ENCODE measurements at regions not wholly inside any gene's neighbourhood (a gene's known extent, or its start where the extent isn't known, plus 50 kb on each side); places are given as distances from the start of the nearest gene placed in this dataset.

DNA sequence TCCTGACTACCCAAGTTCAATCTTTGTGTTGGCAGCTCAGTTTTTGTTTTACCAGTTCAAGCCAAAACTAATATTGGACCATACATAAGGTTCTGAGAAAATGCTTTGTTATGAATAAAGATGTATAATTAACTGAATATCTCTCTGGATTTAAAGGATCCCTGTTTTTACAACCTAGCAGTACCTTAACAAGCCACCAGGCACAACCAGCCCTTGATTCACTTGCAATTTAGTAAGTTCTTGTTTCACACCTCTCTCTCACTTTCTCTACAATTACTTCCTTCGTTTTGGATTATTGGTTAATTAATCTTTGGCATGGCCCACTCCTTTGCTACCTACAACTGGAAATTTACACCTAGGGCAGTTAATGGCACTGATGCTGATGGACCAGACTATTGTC lies 531.9 kb downstream of the SQOR start:
- Histone ChIP-seq H3K9me3 (ENCODE audit: control insufficient read depth in 2 of 2, low read length in 2 of 2) (peaks cover 2 to 3% of the 10 kb centered on the region in 2 donors), H3K27me3 (ENCODE audit: control insufficient read depth in 2 of 2, insufficient read depth in 2 of 2, low read length in 2 of 2) (no peaks in the 10 kb centered on the region), H3K9ac (ENCODE audit: low read depth in 1 of 2, low read length in 2 of 2) (no peak overlapping the region), H3K36me3 (ENCODE audit: control insufficient read depth in 2 of 2, insufficient read depth in 2 of 2, low read length in 2 of 2) (no peaks in the 10 kb centered on the region), H3K4me1 (ENCODE audit: control insufficient read depth in 2 of 2, insufficient read depth in 2 of 2, low read length in 2 of 2) (no peaks in the 10 kb centered on the region), H3K4me3 (ENCODE audit: low read length in 2 of 2) (no peak overlapping the region), H3K27ac (ENCODE audit: low read depth in 2 of 2, low read length in 2 of 2) (no peak overlapping the region)

DNA sequence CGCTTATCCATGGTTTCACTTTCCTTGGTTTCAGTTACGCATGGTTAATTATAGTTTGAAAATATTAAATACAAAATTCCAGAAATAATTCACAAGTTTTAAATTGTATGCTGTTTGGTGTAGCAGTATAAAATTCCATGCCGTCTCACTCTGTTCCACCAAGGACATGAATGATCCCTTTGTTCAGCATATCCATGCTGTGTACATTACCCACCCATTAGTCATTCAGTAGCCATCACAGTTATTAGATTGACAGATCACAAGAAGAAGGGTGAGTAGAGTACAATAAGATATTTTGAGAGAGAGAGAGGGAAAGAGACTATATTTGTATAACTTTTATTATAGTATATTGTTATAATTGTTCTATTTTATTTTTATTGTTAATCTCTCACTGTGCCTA lies 535.5 kb downstream of the SQOR start:
- Histone ChIP-seq H3K9me3 (ENCODE audit: control insufficient read depth in 2 of 2, low read length in 2 of 2) (peaks cover 2 to 7% of the 10 kb centered on the region in 2 donors), H3K36me3 (ENCODE audit: control insufficient read depth in 2 of 2, insufficient read depth in 2 of 2, low read length in 2 of 2) (no peaks in the 10 kb centered on the region), H3K27me3 (ENCODE audit: control insufficient read depth in 2 of 2, insufficient read depth in 2 of 2, low read length in 2 of 2) (no peaks in the 10 kb centered on the region), H3K4me1 (ENCODE audit: control insufficient read depth in 2 of 2, insufficient read depth in 2 of 2, low read length in 2 of 2) (no peaks in the 10 kb centered on the region), H3K27ac (ENCODE audit: low read depth in 2 of 2, low read length in 2 of 2) (no peak overlapping the region), H3K4me3 (ENCODE audit: low read length in 2 of 2) (no peak overlapping the region), H3K9ac (ENCODE audit: low read depth in 1 of 2, low read length in 2 of 2) (no peak overlapping the region)

DNA sequence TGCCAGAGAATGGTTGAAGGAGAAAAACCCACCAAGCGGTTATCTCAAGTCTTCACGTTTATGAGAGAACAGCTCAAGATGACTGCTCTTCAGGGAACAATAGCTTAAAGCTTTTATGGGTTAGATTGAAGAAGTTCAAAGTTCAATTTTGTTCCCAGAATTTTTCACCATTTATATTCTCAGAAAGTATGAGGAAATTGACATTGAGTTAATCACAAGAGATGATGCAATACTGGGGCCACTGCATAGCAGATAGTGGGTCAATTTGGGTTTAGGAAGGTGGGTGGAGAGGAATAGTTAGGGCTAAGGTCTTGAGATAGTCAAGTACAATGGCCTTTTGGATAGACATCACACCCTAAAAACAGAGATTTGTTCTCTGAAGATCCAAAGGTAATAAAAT lies 539.3 kb downstream of the SQOR start:
- no peaks in the 10 kb centered on the region for H3K4me1 ChIP-seq (ENCODE audit: control insufficient read depth in 2 of 2, insufficient read depth in 2 of 2, low read length in 2 of 2)
- H3K36me3 ChIP-seq (ENCODE audit: control insufficient read depth in 2 of 2, insufficient read depth in 2 of 2, low read length in 2 of 2) = no peaks in the 10 kb centered on the region
- H3K9ac ChIP-seq (ENCODE audit: low read depth in 1 of 2, low read length in 2 of 2) = no peak overlapping the region
- no peak overlapping the region for H3K4me3 ChIP-seq (ENCODE audit: low read length in 2 of 2)
- H3K27me3 ChIP-seq (ENCODE audit: control insufficient read depth in 2 of 2, insufficient read depth in 2 of 2, low read length in 2 of 2) = no peaks in the 10 kb centered on the region
- peaks cover 2 to 7% of the 10 kb centered on the region in 2 donors for H3K9me3 ChIP-seq (ENCODE audit: control insufficient read depth in 2 of 2, low read length in 2 of 2)
- no peak overlapping the region for H3K27ac ChIP-seq (ENCODE audit: low read depth in 2 of 2, low read length in 2 of 2)

DNA sequence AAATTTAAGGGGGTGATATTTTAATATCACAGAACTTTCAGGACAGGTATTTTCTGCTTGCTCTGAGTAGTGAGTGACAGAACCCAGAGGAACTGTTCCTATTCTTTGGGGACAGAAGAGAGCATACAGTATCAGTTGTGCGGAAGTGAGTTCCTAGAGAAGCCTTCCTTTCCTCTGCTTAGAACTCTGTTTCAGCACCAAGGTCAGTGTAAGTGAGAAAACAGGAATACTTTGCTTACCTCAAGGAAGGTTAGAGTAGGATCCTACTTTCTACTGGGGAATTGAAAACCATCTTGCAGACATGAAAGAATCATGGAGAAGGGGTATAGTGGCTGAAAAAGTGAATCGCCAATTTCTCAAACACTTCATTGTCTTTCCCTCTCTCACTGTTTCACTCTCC lies 542.4 kb downstream of the SQOR start:
- Histone ChIP-seq H3K9ac (ENCODE audit: low read depth in 1 of 2, low read length in 2 of 2) (no peak overlapping the region), H3K4me3 (ENCODE audit: low read length in 2 of 2) (no peak overlapping the region), H3K27me3 (ENCODE audit: control insufficient read depth in 2 of 2, insufficient read depth in 2 of 2, low read length in 2 of 2) (no peaks in the 10 kb centered on the region), H3K36me3 (ENCODE audit: control insufficient read depth in 2 of 2, insufficient read depth in 2 of 2, low read length in 2 of 2) (no peaks in the 10 kb centered on the region), H3K4me1 (ENCODE audit: control insufficient read depth in 2 of 2, insufficient read depth in 2 of 2, low read length in 2 of 2) (no peaks in the 10 kb centered on the region), H3K9me3 (ENCODE audit: control insufficient read depth in 2 of 2, low read length in 2 of 2) (no peaks in the 10 kb centered on the region), H3K27ac (ENCODE audit: low read depth in 2 of 2, low read length in 2 of 2) (no peak overlapping the region)

DNA sequence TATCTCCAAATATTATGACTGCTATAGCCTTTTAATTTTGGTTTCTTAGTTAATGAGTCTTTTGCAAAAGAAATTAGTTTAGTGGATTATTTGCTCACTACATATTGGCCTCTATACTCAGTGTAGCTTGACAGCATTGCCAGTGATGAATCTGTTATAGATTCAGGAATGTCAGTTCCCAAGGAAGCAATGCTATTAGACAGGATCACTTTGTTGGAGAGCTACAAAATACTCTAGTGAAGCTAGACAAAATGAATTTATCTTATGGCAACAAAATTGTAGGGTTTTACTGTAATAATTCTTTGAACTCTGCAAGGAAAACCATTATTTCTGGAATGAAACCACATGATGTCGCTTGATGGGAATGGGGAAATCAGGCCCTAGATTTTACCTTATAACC lies 543.3 kb downstream of the SQOR start:
- H3K4me3 ChIP-seq (ENCODE audit: low read length in 2 of 2) = no peak overlapping the region

DNA sequence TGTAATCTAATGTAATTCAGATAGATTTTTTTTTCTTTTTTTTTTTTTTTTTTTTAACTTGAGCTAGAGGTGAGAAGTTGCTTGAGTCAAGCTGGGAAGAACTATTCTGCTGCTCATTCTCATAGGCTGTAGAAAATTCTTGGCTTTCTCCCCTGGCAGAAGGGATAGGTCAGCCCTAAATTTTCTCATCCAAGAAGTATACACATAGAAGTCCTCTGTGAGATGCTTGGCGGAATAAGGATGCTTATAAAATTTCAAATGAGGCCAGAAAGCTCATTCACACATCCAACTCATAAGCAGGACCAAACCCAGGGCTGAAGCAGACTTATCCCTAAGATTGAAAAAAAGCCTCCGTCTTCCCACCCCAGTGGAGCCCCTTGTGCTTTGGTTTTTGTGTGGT lies 572.5 kb downstream of the SQOR start:
- Histone ChIP-seq H3K4me1 (ENCODE audit: control insufficient read depth in 2 of 2, insufficient read depth in 2 of 2, low read length in 2 of 2) (no peaks in the 10 kb centered on the region), H3K27ac (ENCODE audit: low read depth in 2 of 2, low read length in 2 of 2) (no peak overlapping the region), H3K9ac (ENCODE audit: low read depth in 1 of 2, low read length in 2 of 2) (no peak overlapping the region), H3K4me3 (ENCODE audit: low read length in 2 of 2) (no peak overlapping the region), H3K36me3 (ENCODE audit: control insufficient read depth in 2 of 2, insufficient read depth in 2 of 2, low read length in 2 of 2) (no peaks in the 10 kb centered on the region), H3K9me3 (ENCODE audit: control insufficient read depth in 2 of 2, low read length in 2 of 2) (no peaks in the 10 kb centered on the region), H3K27me3 (ENCODE audit: control insufficient read depth in 2 of 2, insufficient read depth in 2 of 2, low read length in 2 of 2) (no peaks in the 10 kb centered on the region)

More for the DNA sequence above, 543.3 kb downstream of the SQOR start:
- Histone ChIP-seq H3K27me3 (ENCODE audit: control insufficient read depth in 2 of 2, insufficient read depth in 2 of 2, low read length in 2 of 2) (no peaks in the 10 kb centered on the region), H3K27ac (ENCODE audit: low read depth in 2 of 2, low read length in 2 of 2) (no peak overlapping the region), H3K9ac (ENCODE audit: low read depth in 1 of 2, low read length in 2 of 2) (no peak overlapping the region), H3K9me3 (ENCODE audit: control insufficient read depth in 2 of 2, low read length in 2 of 2) (no peaks in the 10 kb centered on the region), H3K4me1 (ENCODE audit: control insufficient read depth in 2 of 2, insufficient read depth in 2 of 2, low read length in 2 of 2) (no peaks in the 10 kb centered on the region), H3K36me3 (ENCODE audit: control insufficient read depth in 2 of 2, insufficient read depth in 2 of 2, low read length in 2 of 2) (no peaks in the 10 kb centered on the region)

DNA sequence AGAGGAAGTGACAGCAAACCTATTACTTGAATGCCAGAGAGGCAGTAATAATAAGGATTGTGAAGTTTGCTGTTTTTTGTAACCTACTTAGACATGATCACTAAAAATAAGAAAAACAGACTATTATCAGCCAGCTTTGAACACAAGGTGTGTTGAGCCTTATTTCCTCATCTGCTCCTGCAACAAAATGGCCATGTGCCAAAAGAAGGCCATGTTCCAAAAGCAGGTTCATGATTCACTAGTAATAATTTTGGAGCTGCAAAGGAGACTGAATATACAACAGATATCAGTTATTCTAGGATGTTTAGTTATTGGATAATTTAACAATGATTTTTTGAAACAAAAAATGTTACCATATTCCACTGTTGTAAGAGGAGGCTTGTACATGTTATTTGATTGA lies 578.7 kb downstream of the SQOR start:
- H3K27me3 ChIP-seq (ENCODE audit: control insufficient read depth in 2 of 2, insufficient read depth in 2 of 2, low read length in 2 of 2) = no peaks in the 10 kb centered on the region
- H3K36me3 ChIP-seq (ENCODE audit: control insufficient read depth in 2 of 2, insufficient read depth in 2 of 2, low read length in 2 of 2) = no peaks in the 10 kb centered on the region
- H3K9me3 ChIP-seq (ENCODE audit: control insufficient read depth in 2 of 2, low read length in 2 of 2) = no peaks in the 10 kb centered on the region
- H3K4me1 ChIP-seq (ENCODE audit: control insufficient read depth in 2 of 2, insufficient read depth in 2 of 2, low read length in 2 of 2) = no peaks in the 10 kb centered on the region
- H3K9ac ChIP-seq (ENCODE audit: low read depth in 1 of 2, low read length in 2 of 2) = no peak overlapping the region
- no peak overlapping the region for H3K4me3 ChIP-seq (ENCODE audit: low read length in 2 of 2)
- no peak overlapping the region for H3K27ac ChIP-seq (ENCODE audit: low read depth in 2 of 2, low read length in 2 of 2)

DNA sequence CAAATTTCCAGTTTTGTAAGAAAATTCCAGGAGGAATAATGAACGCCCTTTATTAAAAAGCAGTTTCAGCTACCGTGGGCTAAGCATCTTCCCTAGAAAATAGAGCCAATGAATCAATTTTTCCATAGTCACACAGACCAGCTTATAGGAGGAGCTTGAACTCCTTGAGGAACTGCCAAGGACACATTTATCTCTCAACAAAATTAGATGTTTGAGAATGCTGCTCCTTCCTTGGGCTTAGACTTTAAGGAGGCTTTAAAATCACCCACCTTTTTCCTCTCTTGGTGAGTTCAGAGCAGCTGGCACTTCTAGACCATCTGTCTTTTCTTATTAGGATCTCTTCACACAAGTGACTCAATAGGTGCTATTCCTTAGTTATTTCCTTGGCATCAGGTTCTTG lies 588.0 kb downstream of the SQOR start:
- Histone ChIP-seq H3K27ac (ENCODE audit: low read depth in 2 of 2, low read length in 2 of 2) (no peak overlapping the region), H3K4me3 (ENCODE audit: low read length in 2 of 2) (no peak overlapping the region)

DNA sequence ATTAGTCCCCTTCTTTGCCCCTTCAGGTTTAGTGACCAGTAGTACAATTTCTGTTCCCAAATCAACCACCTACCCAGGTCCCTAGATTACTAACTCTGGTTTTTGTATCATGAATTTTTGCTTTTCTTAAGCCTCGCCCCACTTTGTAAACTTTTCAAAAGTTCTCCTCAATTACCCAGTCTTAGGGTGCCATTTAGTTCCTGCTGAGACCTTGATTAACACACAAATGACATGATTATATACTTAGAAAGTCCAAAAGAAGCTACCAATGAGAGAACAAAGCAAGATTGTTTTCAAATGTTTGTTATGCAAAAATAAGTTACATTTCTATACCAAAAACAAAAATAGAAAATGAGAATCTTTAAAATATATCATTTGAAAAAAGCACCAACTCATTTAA lies 594.4 kb downstream of the SQOR start:
- H3K27me3 ChIP-seq (ENCODE audit: control insufficient read depth in 2 of 2, insufficient read depth in 2 of 2, low read length in 2 of 2) = peaks cover 0 to 2% of the 10 kb centered on the region in 2 donors
- H3K27ac ChIP-seq (ENCODE audit: low read depth in 2 of 2, low read length in 2 of 2) = no peak overlapping the region
- no peak overlapping the region for H3K9ac ChIP-seq (ENCODE audit: low read depth in 1 of 2, low read length in 2 of 2)
- no peaks in the 10 kb centered on the region for H3K4me1 ChIP-seq (ENCODE audit: control insufficient read depth in 2 of 2, insufficient read depth in 2 of 2, low read length in 2 of 2)
- H3K36me3 ChIP-seq (ENCODE audit: control insufficient read depth in 2 of 2, insufficient read depth in 2 of 2, low read length in 2 of 2) = no peaks in the 10 kb centered on the region
- H3K4me3 ChIP-seq (ENCODE audit: low read length in 2 of 2) = no peak overlapping the region
- no peaks in the 10 kb centered on the region for H3K9me3 ChIP-seq (ENCODE audit: control insufficient read depth in 2 of 2, low read length in 2 of 2)

More for the DNA sequence above, 588.0 kb downstream of the SQOR start:
- H3K27me3 ChIP-seq (ENCODE audit: control insufficient read depth in 2 of 2, insufficient read depth in 2 of 2, low read length in 2 of 2) = no peaks in the 10 kb centered on the region
- no peaks in the 10 kb centered on the region for H3K9me3 ChIP-seq (ENCODE audit: control insufficient read depth in 2 of 2, low read length in 2 of 2)
- no peak overlapping the region for H3K9ac ChIP-seq (ENCODE audit: low read depth in 1 of 2, low read length in 2 of 2)
- H3K36me3 ChIP-seq (ENCODE audit: control insufficient read depth in 2 of 2, insufficient read depth in 2 of 2, low read length in 2 of 2) = no peaks in the 10 kb centered on the region
- H3K4me1 ChIP-seq (ENCODE audit: control insufficient read depth in 2 of 2, insufficient read depth in 2 of 2, low read length in 2 of 2) = no peaks in the 10 kb centered on the region

DNA sequence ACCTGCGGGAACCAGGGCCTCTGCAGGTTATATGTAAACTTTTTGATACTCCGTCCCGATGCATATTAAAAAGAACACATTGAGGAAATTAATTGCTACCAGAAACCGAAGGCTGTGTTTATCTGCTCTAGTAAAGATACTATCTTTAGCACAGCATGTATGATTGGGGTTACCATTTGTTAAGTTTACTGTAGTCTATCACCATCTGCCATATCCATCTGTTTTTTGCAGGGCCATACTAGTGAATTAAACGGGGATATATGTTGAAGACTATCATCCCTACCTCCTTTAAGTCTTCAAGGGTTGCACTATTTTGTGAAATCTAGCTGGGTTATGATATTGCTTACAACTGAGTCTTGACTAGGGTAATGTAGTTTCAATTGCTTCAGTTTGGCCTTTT lies 597.0 kb downstream of the SQOR start:
- H3K9me3 ChIP-seq (ENCODE audit: control insufficient read depth in 2 of 2, low read length in 2 of 2) = no peaks in the 10 kb centered on the region
- no peak overlapping the region for H3K4me3 ChIP-seq (ENCODE audit: low read length in 2 of 2)
- H3K4me1 ChIP-seq (ENCODE audit: control insufficient read depth in 2 of 2, insufficient read depth in 2 of 2, low read length in 2 of 2) = no peaks in the 10 kb centered on the region
- H3K27me3 ChIP-seq (ENCODE audit: control insufficient read depth in 2 of 2, insufficient read depth in 2 of 2, low read length in 2 of 2) = peaks cover 0 to 2% of the 10 kb centered on the region in 2 donors
- H3K27ac ChIP-seq (ENCODE audit: low read depth in 2 of 2, low read length in 2 of 2) = no peak overlapping the region
- H3K36me3 ChIP-seq (ENCODE audit: control insufficient read depth in 2 of 2, insufficient read depth in 2 of 2, low read length in 2 of 2) = no peaks in the 10 kb centered on the region
- no peak overlapping the region for H3K9ac ChIP-seq (ENCODE audit: low read depth in 1 of 2, low read length in 2 of 2)

DNA sequence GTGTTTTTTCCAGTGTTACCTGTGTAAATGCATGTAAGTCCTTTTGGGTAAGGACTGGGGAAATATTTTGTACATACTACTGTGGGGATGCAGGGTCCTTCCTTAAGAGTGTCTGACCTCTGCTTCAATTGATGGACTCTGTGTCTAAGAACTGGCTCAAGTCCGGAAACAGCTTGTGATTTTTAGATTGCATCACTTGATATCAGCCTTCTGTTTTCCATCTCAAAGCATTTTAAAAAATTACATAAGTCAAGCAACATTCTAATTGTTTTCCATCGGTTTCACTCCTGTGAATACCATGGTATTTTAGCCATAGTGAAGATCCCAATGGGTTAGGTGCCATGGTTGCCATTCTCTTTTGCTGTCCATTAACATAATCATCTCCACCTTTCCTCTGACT lies 597.6 kb downstream of the SQOR start:
- no peaks in the 10 kb centered on the region for H3K9me3 ChIP-seq (ENCODE audit: control insufficient read depth in 2 of 2, low read length in 2 of 2)
- no peaks in the 10 kb centered on the region for H3K4me1 ChIP-seq (ENCODE audit: control insufficient read depth in 2 of 2, insufficient read depth in 2 of 2, low read length in 2 of 2)
- H3K27ac ChIP-seq (ENCODE audit: low read depth in 2 of 2, low read length in 2 of 2) = no peak overlapping the region
- peaks cover 0 to 2% of the 10 kb centered on the region in 2 donors for H3K27me3 ChIP-seq (ENCODE audit: control insufficient read depth in 2 of 2, insufficient read depth in 2 of 2, low read length in 2 of 2)
- H3K4me3 ChIP-seq (ENCODE audit: low read length in 2 of 2) = no peak overlapping the region
- no peaks in the 10 kb centered on the region for H3K36me3 ChIP-seq (ENCODE audit: control insufficient read depth in 2 of 2, insufficient read depth in 2 of 2, low read length in 2 of 2)
- no peak overlapping the region for H3K9ac ChIP-seq (ENCODE audit: low read depth in 1 of 2, low read length in 2 of 2)
